Mucosa of descending colon (tissue), 3 donors: ENCODE measurements at regions not wholly inside any gene's neighbourhood (a gene's known extent, or its start where the extent isn't known, plus 50 kb on each side); places are given as distances from the start of the nearest gene placed in this dataset.
A peak's percentile ranks its signal among the peaks of the same experiment; 100 is the strongest.

Experiments
- ATAC-seq: fragments of 200-7000 bp; cut with Tn5 transposase; one replicate; pipeline ENCODE4 v1.9.1; 2020; ENCODE audit warnings: mild to moderate bottlenecking, moderate library complexity
- DNase-seq, 3 donors: peaks; one replicate each; pipeline ENCODE4 v3.0.0-alpha.2; 2020
- H3K36me3 ChIP-seq: fragments of 200-600 bp; one replicate; pipeline ENCODE4 v1.8.0; 2021; ENCODE audit warnings: low read depth, mild to moderate bottlenecking
- H3K4me1 ChIP-seq: fragments of 200-600 bp; one replicate; pipeline ENCODE4 v1.8.0; 2021; ENCODE audit warnings: low read depth, mild to moderate bottlenecking
- H3K4me3 ChIP-seq: fragments of 200-600 bp; one replicate; pipeline ENCODE4 v1.8.0; 2021; ENCODE audit warnings: mild to moderate bottlenecking
- H3K9me3 ChIP-seq: fragments of 200-600 bp; one replicate; pipeline ENCODE4 v1.8.0; 2021; ENCODE audit warnings: mild to moderate bottlenecking
- CTCF ChIP-seq: fragments of 200-600 bp; IDR thresholded peaks from one replicate; pipeline ENCODE4 v1.8.0; 2022; ENCODE audit warnings: antibody characterized with exemption, mild to moderate bottlenecking
- intact Hi-C, 2 donors: fragments of 100-400 bp; cut with DNase I in 1 of 2; cut with micrococcal nuclease in 1 of 2; formaldehyde crosslinking; loops; one replicate each; pipeline versions ENCODE4 v1.11.0 to v1.11.1; 2022; cut with DNase I, micrococcal nuclease
- donor health status: DM: no; HTN: no; CAD: no; lungs with moderate emphysema.
- donor health status: DM: no; HTN: no; CAD: no.
- donor health status: DM: no; HTN: yes; CAD: no.

DNA sequence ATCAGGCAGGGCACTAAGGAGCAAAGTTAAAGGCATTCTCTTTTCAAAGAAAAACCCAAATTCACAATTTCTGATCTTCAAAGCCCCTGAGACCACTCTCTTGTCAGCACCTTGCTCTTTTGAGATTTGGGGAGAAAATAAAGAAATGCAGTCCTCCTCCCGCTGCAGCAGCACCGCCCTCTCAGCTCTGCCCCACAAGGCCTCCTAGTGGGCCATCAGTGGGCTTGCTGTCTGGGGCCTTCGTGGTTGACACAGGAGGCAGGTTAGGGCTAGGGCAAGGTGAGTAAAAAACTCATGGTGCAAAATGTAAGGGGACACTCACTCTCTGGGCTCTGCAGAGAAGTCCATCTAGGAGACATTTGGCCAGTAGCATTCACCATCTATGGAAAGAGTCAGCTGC lies 67.4 kb upstream of the CTTNBP2NL start:
- DNase-seq (no peak), ATAC-seq (no peak)
- H3K4me1 ChIP-seq: no peaks in the 10 kb centered on the region
- no peak for TF ChIP-seq CTCF
- no peaks in the 10 kb centered on the region for H3K36me3 ChIP-seq
- no peaks in the 10 kb centered on the region for H3K9me3 ChIP-seq
- no peak overlapping the region for H3K4me3 ChIP-seq
- intact Hi-C loops: no loop called here

DNA sequence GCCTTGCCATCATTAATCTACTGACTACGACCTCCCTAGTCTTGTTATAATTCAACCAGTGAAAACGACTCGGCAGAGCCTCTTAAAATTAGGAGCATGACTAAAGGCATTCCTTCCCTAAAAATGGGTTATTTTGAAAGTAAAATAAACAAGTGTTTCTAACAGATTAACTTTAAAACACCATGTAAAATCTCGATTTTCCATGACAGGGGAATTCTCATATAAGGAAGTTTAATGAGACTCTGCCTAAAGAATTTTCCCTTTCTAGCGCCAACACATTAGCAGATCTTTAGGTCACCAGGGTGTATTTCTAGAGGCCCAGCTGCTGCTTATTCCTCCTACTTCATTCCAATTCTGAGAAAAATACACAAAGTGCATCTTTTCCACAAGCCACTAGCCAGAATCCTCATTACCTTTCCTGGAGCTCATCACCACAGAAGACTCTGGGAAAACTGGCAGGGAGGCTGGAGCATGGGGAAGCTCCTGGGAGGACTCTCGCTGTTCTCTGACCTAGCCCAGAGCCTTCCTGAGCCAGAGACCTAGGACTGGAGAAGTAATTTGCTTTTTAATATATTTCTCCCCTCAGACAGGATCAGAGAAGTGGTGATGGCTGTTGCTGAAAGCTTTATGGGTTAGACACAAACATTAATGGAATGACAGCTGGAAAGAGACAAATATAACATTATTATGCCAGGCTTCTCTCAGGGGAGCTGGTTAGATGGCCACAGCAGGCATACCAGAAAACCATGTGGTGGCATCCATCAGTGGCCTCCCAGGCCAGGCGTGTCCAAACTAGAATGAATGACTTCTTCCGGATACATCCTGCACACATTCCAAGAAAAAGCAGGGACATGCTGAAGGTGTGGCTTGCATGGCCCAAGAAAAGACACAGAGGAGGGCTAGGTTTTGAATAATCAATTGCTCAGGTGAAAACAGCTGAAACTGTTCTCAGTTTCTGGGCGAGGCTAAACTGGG lies 63.6 kb upstream of the CTTNBP2NL start:
- H3K4me3 ChIP-seq: no peak overlapping the region
- intact Hi-C loops: no loop called here
- DNase-seq (no peak), ATAC-seq (no peak)
- H3K4me1 ChIP-seq: no peaks in the 10 kb centered on the region
- H3K36me3 ChIP-seq: no peaks in the 10 kb centered on the region
- H3K9me3 ChIP-seq: no peaks in the 10 kb centered on the region
- no peak for TF ChIP-seq CTCF

- H3K4me1 ChIP-seq: no peaks in the 10 kb centered on the region
- H3K9me3 ChIP-seq: no peaks in the 10 kb centered on the region
- intact Hi-C loops: no loop called here
- DNase-seq (no peak), ATAC-seq (no peak)
- H3K36me3 ChIP-seq: no peaks in the 10 kb centered on the region
- no peak overlapping the region for H3K4me3 ChIP-seq
- TF ChIP-seq CTCF: no peak
These were observed 60.7 kb upstream of the CTTNBP2NL start for GRCh38 chr1:112335351-112335750.

DNA sequence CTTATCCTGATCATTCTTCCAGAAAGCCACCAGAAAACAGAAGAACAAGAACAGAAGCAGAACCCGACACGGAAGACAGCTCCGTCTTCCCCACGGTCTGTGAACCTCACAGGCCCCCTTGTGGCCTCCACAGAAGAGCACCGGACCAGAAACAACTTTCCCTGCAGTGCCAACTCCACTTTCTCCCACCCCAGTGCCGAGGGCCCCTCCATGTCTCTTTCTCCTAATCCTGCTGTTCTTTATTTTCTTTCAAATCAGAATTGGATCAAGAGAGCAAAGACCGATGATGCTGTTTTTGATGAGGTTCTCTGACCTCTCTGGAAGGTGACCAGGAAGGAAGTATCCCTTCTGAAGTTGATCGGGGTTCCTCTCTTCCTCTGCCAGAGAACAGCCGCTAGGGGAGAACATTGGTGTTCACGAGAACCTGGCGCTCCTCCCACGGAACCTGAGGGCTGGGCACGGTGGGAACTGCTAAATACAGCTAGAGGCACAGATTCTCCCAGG lies 58.9 kb upstream of the CTTNBP2NL start:
- intact Hi-C loops: no loop called here
- TF ChIP-seq CTCF: peak; percentile 29
- Histone ChIP-seq H3K4me1 (no peaks in the 10 kb centered on the region), H3K4me3 (no peak overlapping the region), H3K9me3 (no peaks in the 10 kb centered on the region), H3K36me3 (no peaks in the 10 kb centered on the region)
- no peak for DNase-seq
- ATAC-seq: peak; percentile 54

- intact Hi-C loops: no loop called here
- Histone ChIP-seq H3K9me3 (no peaks in the 10 kb centered on the region), H3K36me3 (no peaks in the 10 kb centered on the region), H3K4me1 (no peaks in the 10 kb centered on the region), H3K4me3 (no peak overlapping the region)
- no peak for TF ChIP-seq CTCF
- DNase-seq: no peak
- ATAC-seq: no peak
These were observed 54.0 kb upstream of the CTTNBP2NL start for GRCh38 chr1:112341986-112342385.
